NB4 (cell line): ENCODE measurements at regions not wholly inside any gene's neighbourhood (a gene's known extent, or its start where the extent isn't known, plus 50 kb on each side); places are given as distances from the start of the nearest gene placed in this dataset.

Experiments used
- DNase-seq: peaks from one replicate; pipeline ENCODE4 v3.0.0; 2010; ENCODE audit warnings: low read depth
- H3K4me3 ChIP-seq: one replicate; pipeline ENCODE4 v1.5.1; 2011; ENCODE audit warnings: mild to moderate bottlenecking, low read depth, low read length, moderate library complexity
- CTCF ChIP-seq: IDR thresholded peaks from one replicate; pipeline ENCODE4 v1.5.1; 2012; ENCODE audit warnings: low read depth, low read length
- MAX ChIP-seq: IDR thresholded peaks from 2 replicates; pipeline ENCODE4 v1.6.1; 2011; ENCODE audit warnings: low read depth, low read length
- MYC ChIP-seq: IDR thresholded peaks from 2 replicates; pipeline ENCODE4 v1.6.1; 2011; ENCODE audit warnings: low read depth, low read length
- POLR2A ChIP-seq: IDR thresholded peaks from 2 replicates; pipeline ENCODE4 v1.6.1; 2011; ENCODE audit warnings: mild to moderate bottlenecking; ENCODE audit not compliant: insufficient read length; ENCODE audit errors: extremely low read depth

- no peak overlapping the region for H3K4me3 ChIP-seq
- TF ChIP-seq CTCF (no peak), MAX (no peak), POLR2A (no peak), MYC (no peak)
- no peak for DNase-seq
Observed at GRCh38 chr3:76021376-76021775, 236.0 kb upstream of the ZNF717 start.

GRCh38 chr3:76024640-76025039, 239.3 kb upstream of the ZNF717 start:
- DNase-seq = peak; percentile 25
- TF ChIP-seq POLR2A (no peak), MYC (no peak), CTCF (peak; percentile 20), MAX (no peak)
- no peak overlapping the region for H3K4me3 ChIP-seq

GRCh38 chr3:76025561-76025960, 240.2 kb upstream of the ZNF717 start:
- DNase-seq = no peak
- TF ChIP-seq CTCF (no peak), MAX (no peak), MYC (no peak), POLR2A (no peak)

GRCh38 chr3:76026379-76026778, 241.0 kb upstream of the ZNF717 start:
- no peak overlapping the region for H3K4me3 ChIP-seq
- no peak for DNase-seq
- TF ChIP-seq MAX (no peak), POLR2A (no peak), MYC (no peak), CTCF (no peak)

More at GRCh38 chr3:76025561-76025960, 240.2 kb upstream of the ZNF717 start:
- no peak overlapping the region for H3K4me3 ChIP-seq

GRCh38 chr3:76028774-76029173, 243.4 kb upstream of the ZNF717 start:
- TF ChIP-seq CTCF (no peak), POLR2A (no peak), MAX (no peak), MYC (no peak)
- no peak for DNase-seq

GRCh38 chr3:76034649-76035048, 249.3 kb upstream of the ZNF717 start:
- DNase-seq = no peak
- no peak for TF ChIP-seq CTCF
- no peak for TF ChIP-seq POLR2A
- no peak for TF ChIP-seq MAX
- TF ChIP-seq MYC = no peak

More at GRCh38 chr3:76028774-76029173, 243.4 kb upstream of the ZNF717 start:
- H3K4me3 ChIP-seq = no peak overlapping the region

More at GRCh38 chr3:76034649-76035048, 249.3 kb upstream of the ZNF717 start:
- H3K4me3 ChIP-seq = no peak overlapping the region
